ENCODE measurements at regions not wholly inside any gene's neighbourhood (a gene's known extent, or its start where the extent isn't known, plus 50 kb on each side); places are given as distances from the start of the nearest gene placed in this dataset.

DNA sequence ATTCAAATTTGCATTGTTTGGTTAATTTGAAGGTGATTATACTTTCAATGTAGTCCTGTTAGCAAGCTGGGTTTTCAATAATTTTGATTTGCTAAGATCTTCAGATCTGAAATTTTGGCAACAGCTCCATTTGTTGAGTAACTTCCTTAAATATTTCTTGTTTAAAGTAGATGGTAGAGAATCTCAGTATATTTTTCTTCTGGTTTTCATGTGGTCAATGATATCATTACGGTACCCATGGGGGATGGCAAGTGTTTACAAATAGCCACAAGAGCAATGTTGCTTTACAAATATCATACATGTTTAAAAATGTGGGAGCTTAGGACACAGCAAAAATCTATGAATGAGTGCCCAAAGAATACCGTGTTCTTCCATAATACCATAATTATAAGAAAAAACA, 175.9 kb downstream of the IFI44 start:
- intact Hi-C loops (cut with micrococcal nuclease) = no loop called here
- Mint-ChIP-seq H3K27me3 (ENCODE audit: low read depth) (no peaks in the 10 kb centered on the region), H3K4me1 (ENCODE audit: low read depth) (no peaks in the 10 kb centered on the region), H3K27ac (no peak overlapping the region), H3K36me3 (ENCODE audit: low read depth) (no peaks in the 10 kb centered on the region), H3K4me3 (ENCODE audit: low read depth) (no peak overlapping the region), H3K9me3 (no peaks in the 10 kb centered on the region)
- DNase-seq (ENCODE audit: low spot score) = no peak

DNA sequence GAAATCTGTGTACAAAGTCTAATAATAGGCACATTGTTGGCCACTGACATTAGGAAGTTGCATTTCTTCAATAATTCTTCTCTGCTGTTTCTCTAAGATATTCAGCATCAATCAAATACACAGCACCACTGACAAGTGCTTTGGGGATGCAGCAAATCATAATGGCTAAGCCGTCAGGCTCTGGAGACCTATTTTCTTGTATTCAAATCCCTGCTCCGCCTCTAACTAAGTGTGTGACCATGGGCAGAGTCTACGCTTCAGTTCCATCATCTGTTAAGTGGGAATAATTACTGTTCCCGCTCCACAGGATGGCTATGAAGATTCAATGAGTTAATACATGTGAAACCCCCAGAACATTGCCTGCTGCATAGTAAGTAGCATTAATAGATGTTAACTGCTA, 176.9 kb downstream of the ADGRL4 start:
- Mint-ChIP-seq H3K4me1 (ENCODE audit: low read depth) (no peaks in the 10 kb centered on the region), H3K4me3 (ENCODE audit: low read depth) (no peak overlapping the region), H3K36me3 (ENCODE audit: low read depth) (no peaks in the 10 kb centered on the region), H3K9me3 (no peaks in the 10 kb centered on the region), H3K27me3 (ENCODE audit: low read depth) (peaks cover 4% of the 10 kb centered on the region), H3K27ac (no peak overlapping the region)
- intact Hi-C loops (cut with micrococcal nuclease) = loop anchor here (10.0 kb wide), 2 partner anchors 205 to 355 kb away; partner anchors contain the start of gene IFI44L
- no peak for DNase-seq (ENCODE audit: low spot score)

DNA sequence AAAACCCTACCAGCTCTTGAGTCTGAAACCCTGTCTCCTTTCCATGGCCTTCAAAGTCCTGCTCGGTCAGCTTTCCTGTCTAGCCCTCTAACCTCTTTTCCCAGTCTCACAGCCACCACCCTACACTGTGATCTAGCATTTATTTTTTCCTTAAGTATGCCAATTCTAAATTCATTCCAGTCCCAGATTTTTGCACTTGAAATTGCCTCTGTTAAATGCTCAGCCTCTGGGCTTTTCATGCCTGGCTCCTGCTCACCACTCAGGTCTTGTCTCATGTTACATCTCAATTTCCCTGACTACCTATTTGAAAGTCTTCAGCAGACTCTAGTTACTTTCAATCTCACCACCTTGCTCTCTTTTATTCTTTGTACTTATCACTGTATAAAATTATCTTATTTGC, 176.2 kb downstream of the ADGRL4 start:
- H3K4me1 Mint-ChIP-seq (ENCODE audit: low read depth) = no peaks in the 10 kb centered on the region
- H3K36me3 Mint-ChIP-seq (ENCODE audit: low read depth) = no peaks in the 10 kb centered on the region
- no peak overlapping the region for H3K4me3 Mint-ChIP-seq (ENCODE audit: low read depth)
- peaks cover 6% of the 10 kb centered on the region for H3K27me3 Mint-ChIP-seq (ENCODE audit: low read depth)
- H3K9me3 Mint-ChIP-seq = no peaks in the 10 kb centered on the region
- no peak overlapping the region for H3K27ac Mint-ChIP-seq
- intact Hi-C loops (cut with micrococcal nuclease) = loop anchor here (10.0 kb wide), 2 partner anchors 206 to 354 kb away; partner anchors contain the start of gene IFI44L
- no peak for DNase-seq (ENCODE audit: low spot score)

DNA sequence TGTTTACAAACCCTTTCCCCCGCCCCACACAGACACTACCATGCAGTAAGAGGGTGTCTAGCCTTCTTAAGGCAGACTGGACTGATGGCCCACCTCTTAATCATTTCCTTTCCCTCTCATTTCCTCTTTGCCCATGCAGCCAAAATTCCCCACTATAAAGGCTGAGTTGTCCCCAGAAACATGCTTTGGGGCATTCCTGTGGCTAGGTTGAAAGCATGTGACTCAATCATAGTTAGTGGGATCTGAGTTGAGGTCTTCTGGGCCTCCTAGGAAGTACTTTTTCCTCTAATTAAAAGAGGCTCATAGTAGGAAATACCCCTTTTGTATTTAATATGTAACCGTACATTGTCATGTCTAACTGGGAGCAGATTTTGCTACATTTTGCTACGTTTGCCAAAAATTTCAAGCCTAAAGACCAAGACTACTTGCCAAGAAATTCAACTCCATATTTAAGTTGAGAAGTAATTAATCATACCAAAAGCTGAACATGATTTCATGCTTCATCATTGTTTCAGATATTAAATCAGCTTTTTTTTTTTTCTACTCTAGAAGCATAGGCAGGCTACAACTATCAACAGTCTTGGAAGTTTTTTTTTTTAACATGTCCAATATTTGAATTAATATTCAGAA, 174.7 kb downstream of the ADGRL4 start:
- Mint-ChIP-seq H3K4me1 (ENCODE audit: low read depth) (peaks cover 6% of the 10 kb centered on the region), H3K9me3 (no peaks in the 10 kb centered on the region), H3K36me3 (ENCODE audit: low read depth) (no peaks in the 10 kb centered on the region), H3K27ac (no peak overlapping the region), H3K27me3 (ENCODE audit: low read depth) (peaks cover 6% of the 10 kb centered on the region), H3K4me3 (ENCODE audit: low read depth) (no peak overlapping the region)
- intact Hi-C loops (cut with micrococcal nuclease) = loop anchor here (10.0 kb wide), 2 partner anchors 207 to 353 kb away; partner anchors contain the start of gene IFI44L
- DNase-seq (ENCODE audit: low spot score) = no peak

DNA sequence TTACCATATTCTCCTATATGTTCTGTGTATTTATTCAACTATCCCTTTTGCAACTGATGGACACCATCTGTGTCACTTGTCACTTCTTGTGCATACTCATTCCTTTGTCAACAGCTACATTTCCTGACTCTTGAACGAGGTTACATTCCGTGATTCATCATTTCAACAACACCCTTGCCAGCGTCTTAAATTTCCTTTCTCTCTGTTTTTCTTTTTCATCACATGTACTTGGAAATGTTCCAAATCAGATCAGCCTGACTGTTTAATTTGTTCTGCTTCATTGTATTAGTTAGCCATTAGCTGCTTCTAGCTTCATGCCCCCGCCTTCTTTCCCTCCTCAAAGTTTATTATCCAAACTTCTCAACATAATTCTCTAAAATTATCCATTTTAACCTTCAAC, 173.0 kb downstream of the ADGRL4 start:
- no peak overlapping the region for H3K4me3 Mint-ChIP-seq (ENCODE audit: low read depth)
- no peaks in the 10 kb centered on the region for H3K36me3 Mint-ChIP-seq (ENCODE audit: low read depth)
- DNase-seq (ENCODE audit: low spot score) = no peak
- H3K9me3 Mint-ChIP-seq = no peaks in the 10 kb centered on the region
- H3K4me1 Mint-ChIP-seq (ENCODE audit: low read depth) = peaks cover 10% of the 10 kb centered on the region
- peaks cover 6% of the 10 kb centered on the region for H3K27me3 Mint-ChIP-seq (ENCODE audit: low read depth)
- intact Hi-C loops (cut with micrococcal nuclease) = loop anchor here (10.0 kb wide), 2 partner anchors 209 to 351 kb away; partner anchors contain the start of gene IFI44L
- no peak overlapping the region for H3K27ac Mint-ChIP-seq

DNA sequence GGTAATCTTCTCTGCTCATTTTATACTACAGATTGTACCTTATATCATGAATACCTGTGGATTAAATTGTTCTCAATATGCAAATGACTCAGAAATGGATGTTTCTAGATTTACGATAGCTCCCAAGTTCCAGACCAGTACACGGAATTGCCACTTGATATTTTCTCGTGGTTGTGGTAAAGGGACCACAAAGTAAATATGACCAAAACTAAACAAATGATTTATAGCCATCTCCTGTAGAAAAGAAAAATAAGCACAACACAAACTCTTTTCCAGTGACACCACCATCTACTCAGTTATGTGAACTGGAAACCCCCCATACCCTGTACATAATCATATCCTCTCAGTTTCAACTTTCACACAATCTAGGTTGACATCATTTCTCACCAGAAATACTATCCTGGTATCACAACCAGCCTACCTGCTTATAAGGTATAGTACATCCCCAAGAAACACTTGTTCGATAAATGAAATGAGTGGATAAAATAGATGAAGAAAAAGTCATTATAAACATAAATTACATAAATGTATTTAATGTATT, 172.3 kb downstream of the ADGRL4 start:
- intact Hi-C loops (cut with micrococcal nuclease) = loop anchor here (10.0 kb wide), 2 partner anchors 209 to 351 kb away; partner anchors contain the start of gene IFI44L
- no peak overlapping the region for H3K27ac Mint-ChIP-seq
- peaks cover 6% of the 10 kb centered on the region for H3K27me3 Mint-ChIP-seq (ENCODE audit: low read depth)
- H3K9me3 Mint-ChIP-seq = no peaks in the 10 kb centered on the region
- DNase-seq (ENCODE audit: low spot score) = no peak
- peaks cover 10% of the 10 kb centered on the region for H3K4me1 Mint-ChIP-seq (ENCODE audit: low read depth)
- H3K36me3 Mint-ChIP-seq (ENCODE audit: low read depth) = no peaks in the 10 kb centered on the region
- no peak overlapping the region for H3K4me3 Mint-ChIP-seq (ENCODE audit: low read depth)

DNA sequence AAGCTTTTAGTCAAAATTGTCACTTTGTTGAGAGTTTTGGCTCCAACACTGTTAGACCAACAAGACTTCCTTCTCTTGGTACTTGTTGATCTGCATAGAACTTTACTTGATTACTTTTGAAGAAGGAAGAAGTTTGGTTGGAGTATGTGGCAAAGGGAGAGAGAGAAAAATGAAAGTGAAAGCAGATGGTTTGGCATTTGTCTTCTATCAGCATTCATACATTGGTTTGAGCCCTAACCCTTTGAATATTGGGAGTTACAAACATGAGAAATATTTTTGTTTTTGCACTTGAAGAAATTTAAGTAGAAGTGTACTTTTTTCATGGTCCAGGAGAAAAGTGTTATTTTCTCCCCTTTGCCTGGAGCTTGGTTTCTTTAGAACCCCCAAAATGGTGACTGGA, 169.8 kb downstream of the ADGRL4 start:
- peaks cover 6% of the 10 kb centered on the region for H3K27me3 Mint-ChIP-seq (ENCODE audit: low read depth)
- H3K4me1 Mint-ChIP-seq (ENCODE audit: low read depth) = peaks cover 10% of the 10 kb centered on the region
- no peaks in the 10 kb centered on the region for H3K36me3 Mint-ChIP-seq (ENCODE audit: low read depth)
- no peak for DNase-seq (ENCODE audit: low spot score)
- H3K9me3 Mint-ChIP-seq = no peaks in the 10 kb centered on the region
- H3K27ac Mint-ChIP-seq = no peak overlapping the region
- peak overlapping the region; percentile 13 for H3K4me3 Mint-ChIP-seq (ENCODE audit: low read depth)
- intact Hi-C loops (cut with micrococcal nuclease) = loop anchor here (10.0 kb wide), 2 partner anchors 212 to 348 kb away; partner anchors contain the start of gene IFI44L

DNA sequence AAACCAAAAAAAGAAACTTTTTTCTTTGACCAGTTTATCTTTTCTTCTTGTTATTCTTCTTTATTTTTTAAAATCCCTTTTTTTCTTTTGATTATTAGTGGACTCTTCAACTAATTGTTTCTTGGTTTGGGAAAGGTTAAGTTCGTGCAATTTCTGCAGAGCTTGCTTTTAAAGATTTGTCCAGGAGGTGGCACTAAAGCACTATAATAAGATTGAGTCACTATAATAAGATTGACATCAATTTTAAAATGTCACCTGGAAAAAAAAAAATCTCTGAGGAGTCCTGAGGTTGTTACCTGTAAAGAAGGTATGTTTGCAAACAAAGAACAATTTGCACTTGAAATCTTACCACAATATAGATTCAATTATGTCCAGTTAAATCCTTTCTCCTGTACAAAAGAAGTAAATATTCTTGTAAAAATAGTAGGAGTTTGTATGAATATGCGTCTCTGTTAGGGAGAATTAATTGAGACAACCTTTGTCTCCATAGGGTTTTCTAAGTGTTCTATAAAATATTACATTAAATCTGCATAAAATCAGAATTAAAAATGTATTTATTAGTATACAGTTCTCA, 166.7 kb downstream of the ADGRL4 start:
- no peaks in the 10 kb centered on the region for H3K9me3 Mint-ChIP-seq
- intact Hi-C loops (cut with micrococcal nuclease) = loop anchor here (10.0 kb wide), 2 partner anchors 215 to 345 kb away; partner anchors contain the start of gene IFI44L
- H3K4me3 Mint-ChIP-seq (ENCODE audit: low read depth) = no peak overlapping the region
- no peak overlapping the region for H3K27ac Mint-ChIP-seq
- peaks cover 2% of the 10 kb centered on the region for H3K27me3 Mint-ChIP-seq (ENCODE audit: low read depth)
- DNase-seq (ENCODE audit: low spot score) = no peak
- H3K4me1 Mint-ChIP-seq (ENCODE audit: low read depth) = peaks cover 10% of the 10 kb centered on the region
- H3K36me3 Mint-ChIP-seq (ENCODE audit: low read depth) = no peaks in the 10 kb centered on the region

Data from activated T-helper 2 cell treated with anti-CD3 and anti-CD28 coated beads, Interferon-gamma antibody, Interleukin-2, Interleukin-4, amounts not matched to agents 10 μg/mL and 5 μg/mL and 100 μg/mL, durations not matched to agents 14 hours and 24 hours and 36 hours (primary cell).